ENCODE measurements at regions not wholly inside any gene's neighbourhood (a gene's known extent, or its start where the extent isn't known, plus 50 kb on each side); places are given as distances from the start of the nearest gene placed in this dataset.

DNA sequence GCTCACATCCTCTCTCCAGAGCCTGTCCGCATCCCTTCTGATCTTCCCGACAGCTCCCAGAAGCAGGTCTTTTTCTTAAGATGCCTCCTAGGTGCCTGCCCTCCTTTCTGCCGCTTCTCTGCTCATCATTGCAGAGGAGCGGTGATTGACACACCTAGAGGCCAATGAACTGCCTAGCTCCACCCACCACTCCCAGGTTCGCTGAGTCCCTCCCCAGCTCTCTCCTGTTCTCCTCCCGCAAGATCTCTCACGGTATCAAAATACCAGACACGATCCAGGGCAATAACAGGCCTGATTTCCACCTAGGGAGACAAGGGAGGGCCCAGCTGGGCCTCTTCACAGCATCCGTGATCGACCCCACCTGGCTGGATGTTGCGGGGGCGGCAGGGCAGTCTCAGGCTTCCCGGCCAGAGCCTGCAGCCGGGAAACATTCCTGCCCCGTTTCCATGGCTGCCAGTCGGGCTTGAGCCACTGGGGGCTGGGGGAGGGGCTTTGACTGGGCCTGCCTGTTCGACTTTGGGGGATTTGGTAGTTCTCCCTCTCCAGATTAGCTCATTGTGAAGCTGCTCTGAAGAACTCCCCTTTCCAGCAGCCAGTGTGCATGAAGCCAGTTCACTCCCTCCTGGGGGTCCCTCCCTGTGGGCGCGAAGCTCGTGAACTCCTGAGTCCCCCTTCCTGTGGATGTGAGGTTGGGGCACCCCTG, 373.5 kb downstream of the RPS24 start:
- peak in 1 of 2 donors; percentile 17 for DNase-seq (ENCODE audit: low spot score in 2 of 2)
- Mint-ChIP-seq H3K27ac (ENCODE audit: low read depth) (no peak overlapping the region), H3K9me3 (no peaks in the 10 kb centered on the region), H3K4me1 (peaks cover 6% of the 10 kb centered on the region), H3K27me3 (peaks cover 43% of the 10 kb centered on the region), H3K4me3 (peak overlapping the region; percentile 24), H3K36me3 (ENCODE audit: insufficient read depth) (no peaks in the 10 kb centered on the region)
- ATAC-seq (replicated peaks; ENCODE audit: extremely low read depth, poor library complexity, severe bottlenecking) = no peak

DNA sequence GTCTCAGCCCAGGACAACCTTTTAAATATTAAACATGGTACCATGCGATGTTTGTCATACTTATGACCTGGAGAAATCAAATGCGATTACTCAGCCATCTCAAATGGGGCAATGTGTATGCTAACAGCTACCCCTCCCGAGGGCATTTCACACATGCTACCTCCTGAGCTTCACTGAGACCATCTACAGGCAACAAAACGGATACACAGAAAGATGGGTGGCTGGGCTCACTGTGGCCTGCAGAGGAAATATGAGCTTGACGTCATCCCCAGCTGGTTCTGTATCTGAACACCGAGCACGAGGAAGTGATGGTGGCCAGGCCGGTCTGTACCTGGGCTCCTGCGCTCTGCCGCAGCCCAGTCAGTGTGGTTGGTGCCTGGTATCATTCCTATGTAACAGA, 374.3 kb downstream of the RPS24 start:
- ATAC-seq (replicated peaks; ENCODE audit: extremely low read depth, poor library complexity, severe bottlenecking) (no peak), DNase-seq (ENCODE audit: low spot score in 2 of 2) (no peak)
- Mint-ChIP-seq H3K27me3 (peaks cover 43% of the 10 kb centered on the region), H3K9me3 (no peaks in the 10 kb centered on the region), H3K27ac (ENCODE audit: low read depth) (no peak overlapping the region), H3K4me1 (peaks cover 6% of the 10 kb centered on the region), H3K36me3 (ENCODE audit: insufficient read depth) (no peaks in the 10 kb centered on the region), H3K4me3 (no peak overlapping the region)

DNA sequence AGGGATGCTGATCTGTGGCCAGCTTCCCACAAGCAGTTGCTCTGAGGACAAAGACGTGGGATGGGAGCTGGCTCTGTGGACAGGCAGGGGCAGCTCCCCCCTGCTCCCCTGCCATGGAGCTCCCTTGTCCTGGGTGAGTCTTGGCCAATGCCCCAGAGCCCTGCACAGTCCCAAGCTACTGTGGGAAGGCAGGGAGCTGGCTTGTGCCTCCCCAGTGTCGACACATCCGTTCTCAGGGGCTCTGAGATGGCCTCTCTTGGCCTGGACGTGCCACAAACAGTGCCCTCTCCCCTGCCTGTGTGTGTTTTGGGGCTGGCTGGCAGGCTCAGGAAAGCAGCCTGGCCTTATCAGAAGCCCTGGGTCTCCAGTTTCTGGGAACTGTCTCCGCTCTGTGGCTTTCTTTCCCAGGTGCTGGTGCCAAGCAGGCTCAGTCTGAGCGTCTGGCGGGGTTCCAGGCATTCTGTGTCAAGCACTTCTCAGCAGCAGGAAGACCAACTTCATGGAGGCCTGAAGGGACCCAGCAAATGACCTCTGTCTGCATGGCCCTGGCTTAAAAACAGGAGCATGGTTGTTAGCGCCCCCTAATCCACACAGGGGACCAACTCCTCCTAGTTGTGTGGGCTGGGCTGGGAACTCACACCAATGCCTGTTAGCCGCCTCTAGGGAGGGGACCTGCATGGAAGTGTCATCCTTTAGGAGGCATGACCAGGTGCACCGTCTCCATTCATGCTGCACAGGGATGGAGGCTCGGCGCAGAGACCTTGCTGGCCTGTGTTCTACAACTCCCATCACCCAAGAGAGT, 375.2 kb downstream of the RPS24 start:
- Mint-ChIP-seq H3K9me3 (no peaks in the 10 kb centered on the region), H3K36me3 (ENCODE audit: insufficient read depth) (no peaks in the 10 kb centered on the region), H3K4me1 (peaks cover 6% of the 10 kb centered on the region), H3K4me3 (no peak overlapping the region), H3K27ac (ENCODE audit: low read depth) (no peak overlapping the region), H3K27me3 (peaks cover 43% of the 10 kb centered on the region)
- no peak for DNase-seq (ENCODE audit: low spot score in 2 of 2)
- ATAC-seq (replicated peaks; ENCODE audit: extremely low read depth, poor library complexity, severe bottlenecking) = no peak

DNA sequence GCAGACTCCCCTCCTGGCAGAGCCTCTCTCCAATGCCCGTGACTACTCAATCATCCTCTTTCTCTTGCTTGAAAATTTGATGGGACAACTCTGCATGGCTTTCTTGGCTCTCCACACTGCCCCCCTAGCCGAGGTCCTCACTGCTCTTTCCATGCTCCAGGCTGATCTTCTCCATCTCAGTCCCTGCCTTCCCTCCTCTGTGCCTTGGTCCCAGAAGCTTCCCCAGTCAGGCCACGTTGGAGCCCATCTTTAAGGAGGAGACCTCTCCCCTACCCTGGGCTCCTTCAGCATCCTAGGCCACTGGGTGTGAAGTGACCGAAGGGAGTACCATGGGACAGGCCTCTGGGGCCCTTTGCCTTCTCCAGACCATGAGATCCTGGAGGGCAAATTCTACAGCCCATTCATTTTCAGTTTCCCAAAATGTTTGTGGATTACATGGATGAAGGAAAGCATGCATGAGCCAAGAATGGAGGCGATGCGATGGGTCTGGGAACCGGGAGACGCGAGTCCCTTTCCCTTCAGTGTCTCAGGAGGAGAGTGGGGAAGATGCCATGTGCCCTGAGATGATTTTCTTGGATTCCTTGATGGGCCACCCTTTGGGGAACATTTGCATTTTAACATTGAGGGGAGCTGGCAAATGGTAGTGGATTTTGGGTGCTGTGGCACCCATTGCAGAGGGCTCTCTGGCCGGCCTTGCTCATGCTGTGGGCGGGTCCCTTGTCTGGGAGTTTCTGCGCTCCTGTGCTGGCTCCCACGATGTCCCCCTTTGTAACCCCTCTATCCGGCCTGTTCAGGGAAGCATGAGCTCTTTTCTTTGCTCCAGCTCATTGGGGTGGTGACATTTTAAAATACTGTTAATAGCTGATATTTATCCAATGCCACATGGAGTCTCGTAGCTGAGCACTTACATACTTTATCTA, 376.6 kb downstream of the RPS24 start:
- DNase-seq (ENCODE audit: low spot score in 2 of 2) (no peak), ATAC-seq (replicated peaks; ENCODE audit: extremely low read depth, poor library complexity, severe bottlenecking) (no peak)
- H3K4me3 Mint-ChIP-seq = no peak overlapping the region
- no peaks in the 10 kb centered on the region for H3K9me3 Mint-ChIP-seq
- peaks cover 6% of the 10 kb centered on the region for H3K4me1 Mint-ChIP-seq
- H3K27me3 Mint-ChIP-seq = peaks cover 33% of the 10 kb centered on the region
- H3K36me3 Mint-ChIP-seq (ENCODE audit: insufficient read depth) = no peaks in the 10 kb centered on the region
- H3K27ac Mint-ChIP-seq (ENCODE audit: low read depth) = no peak overlapping the region

DNA sequence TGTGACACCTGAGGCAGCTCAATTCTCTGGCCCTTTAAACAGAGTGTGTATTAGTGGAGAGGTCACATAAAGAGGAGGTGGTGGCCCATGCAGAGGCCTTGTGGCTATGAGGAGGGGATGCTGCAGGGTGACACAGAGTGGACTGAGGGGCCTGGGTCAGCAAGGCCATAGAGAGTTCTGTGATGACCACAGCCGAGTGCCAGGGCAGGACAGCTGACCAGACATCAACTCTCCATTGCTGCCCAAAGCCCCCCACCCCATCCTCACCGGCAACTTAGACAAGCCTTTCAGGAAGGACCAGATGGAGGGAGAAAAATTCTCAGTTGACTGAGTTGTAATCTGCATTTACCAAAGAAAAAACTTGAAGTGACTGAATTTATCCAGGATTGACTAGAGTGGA, 378.1 kb downstream of the RPS24 start:
- H3K36me3 Mint-ChIP-seq (ENCODE audit: insufficient read depth) = no peaks in the 10 kb centered on the region
- H3K27ac Mint-ChIP-seq (ENCODE audit: low read depth) = no peak overlapping the region
- H3K4me3 Mint-ChIP-seq = no peak overlapping the region
- peaks cover 19% of the 10 kb centered on the region for H3K27me3 Mint-ChIP-seq
- no peaks in the 10 kb centered on the region for H3K9me3 Mint-ChIP-seq
- peaks cover 4% of the 10 kb centered on the region for H3K4me1 Mint-ChIP-seq
- no peak for DNase-seq (ENCODE audit: low spot score in 2 of 2)
- no peak for ATAC-seq (replicated peaks; ENCODE audit: extremely low read depth, poor library complexity, severe bottlenecking)

DNA sequence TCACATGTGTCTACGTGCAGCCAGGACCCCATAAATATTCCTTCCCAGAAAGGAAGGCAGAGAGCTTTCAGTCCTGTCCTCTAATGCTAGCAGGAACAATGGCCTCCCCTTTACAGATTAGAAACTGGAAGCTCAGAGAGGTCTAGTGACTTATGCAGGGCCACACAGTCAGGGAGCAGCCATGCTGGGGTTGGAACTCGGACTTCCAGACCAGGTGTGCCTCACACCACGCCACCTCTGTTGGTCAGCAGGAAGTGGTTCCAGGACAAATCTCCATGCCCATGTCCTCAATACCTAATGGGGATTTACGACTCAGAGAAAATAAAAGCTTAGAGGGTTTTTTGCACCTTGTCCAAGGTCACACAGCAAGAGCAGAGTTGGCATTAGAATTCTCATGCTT, 378.9 kb downstream of the RPS24 start:
- H3K27ac Mint-ChIP-seq (ENCODE audit: low read depth) = no peak overlapping the region

DNA sequence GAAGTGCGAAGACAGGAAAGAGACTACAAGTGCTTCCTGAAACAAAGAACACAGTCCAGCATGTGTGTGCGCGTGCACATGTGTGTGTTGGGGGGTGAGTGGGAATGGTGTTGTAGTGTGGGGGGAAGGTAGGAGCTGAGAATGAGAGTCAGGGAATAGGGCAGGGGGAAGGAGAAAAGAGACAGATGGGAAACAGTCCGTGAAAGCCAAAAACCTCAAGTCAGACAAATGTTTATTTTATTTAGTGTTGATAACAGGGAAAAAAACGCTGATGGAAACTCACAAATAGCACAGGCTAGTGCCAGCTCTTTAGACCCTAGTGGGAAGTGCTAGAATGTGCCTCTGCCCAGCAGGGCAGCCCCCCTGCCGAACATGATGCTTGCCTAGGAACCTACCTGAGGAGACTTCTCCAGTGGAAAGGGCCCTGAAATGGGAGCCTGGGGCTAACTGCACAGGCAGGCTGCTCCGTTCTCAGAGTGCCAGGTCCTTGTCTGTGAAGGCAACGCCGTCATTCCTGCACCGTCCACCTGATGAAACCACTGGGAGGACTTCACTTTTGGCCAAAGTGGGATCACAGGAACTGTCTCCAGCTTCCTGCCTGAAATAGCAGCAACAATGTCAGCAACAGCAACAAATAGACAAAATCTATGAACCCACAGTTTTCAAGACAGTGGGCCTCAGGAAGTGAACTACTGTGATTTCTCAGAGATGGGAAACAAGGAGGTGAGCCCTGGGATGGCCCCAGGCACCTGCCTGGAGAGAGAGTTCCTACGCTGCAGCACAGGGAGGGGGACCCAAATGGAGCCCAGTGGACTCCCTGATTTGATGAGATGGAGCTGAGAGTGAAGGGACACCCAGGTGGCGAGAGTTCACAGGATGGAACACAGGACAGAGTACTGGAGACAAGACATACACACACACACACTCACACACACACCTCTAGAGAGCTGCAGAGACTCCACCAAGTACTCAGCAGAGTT, 379.7 kb downstream of the RPS24 start:
- peaks cover 12% of the 10 kb centered on the region for H3K27me3 Mint-ChIP-seq
- no peaks in the 10 kb centered on the region for H3K4me1 Mint-ChIP-seq
- H3K27ac Mint-ChIP-seq (ENCODE audit: low read depth) = no peak overlapping the region
- no peak for DNase-seq (ENCODE audit: low spot score in 2 of 2)
- H3K9me3 Mint-ChIP-seq = no peaks in the 10 kb centered on the region
- peaks cover 4% of the 10 kb centered on the region for H3K36me3 Mint-ChIP-seq (ENCODE audit: insufficient read depth)
- no peak overlapping the region for H3K4me3 Mint-ChIP-seq
- no peak for ATAC-seq (replicated peaks; ENCODE audit: extremely low read depth, poor library complexity, severe bottlenecking)

More for the DNA sequence above, 378.9 kb downstream of the RPS24 start:
- Mint-ChIP-seq H3K9me3 (no peaks in the 10 kb centered on the region), H3K4me3 (no peak overlapping the region), H3K27me3 (peaks cover 12% of the 10 kb centered on the region), H3K4me1 (no peaks in the 10 kb centered on the region), H3K36me3 (ENCODE audit: insufficient read depth) (peaks cover 2% of the 10 kb centered on the region)
- no peak for ATAC-seq (replicated peaks; ENCODE audit: extremely low read depth, poor library complexity, severe bottlenecking)
- DNase-seq (ENCODE audit: low spot score in 2 of 2) = no peak

DNA sequence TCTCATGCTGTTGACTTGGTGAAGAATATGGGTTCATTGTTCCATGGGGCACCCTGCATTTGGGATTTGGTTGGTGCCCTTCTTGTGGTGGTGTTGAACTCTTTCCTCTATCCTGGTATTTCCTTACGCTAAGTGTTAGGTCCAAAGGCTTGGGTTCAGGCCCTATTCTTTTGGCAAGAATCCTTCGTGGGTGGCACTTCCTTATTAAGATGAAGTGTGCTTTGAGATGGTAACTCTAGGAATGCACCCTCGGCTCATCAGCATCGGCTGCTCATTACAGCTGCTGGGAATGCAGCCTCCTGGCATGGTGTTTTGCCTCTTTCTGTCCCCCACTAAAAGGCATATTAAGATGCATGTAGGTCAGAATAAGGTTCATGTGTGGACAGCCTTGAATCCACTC, 380.7 kb downstream of the RPS24 start:
- Mint-ChIP-seq H3K4me1 (no peaks in the 10 kb centered on the region), H3K36me3 (ENCODE audit: insufficient read depth) (peaks cover 4% of the 10 kb centered on the region), H3K4me3 (no peak overlapping the region), H3K27ac (ENCODE audit: low read depth) (no peak overlapping the region), H3K9me3 (no peaks in the 10 kb centered on the region), H3K27me3 (peaks cover 13% of the 10 kb centered on the region)
- DNase-seq (ENCODE audit: low spot score in 2 of 2) = no peak
- no peak for ATAC-seq (replicated peaks; ENCODE audit: extremely low read depth, poor library complexity, severe bottlenecking)

DNA sequence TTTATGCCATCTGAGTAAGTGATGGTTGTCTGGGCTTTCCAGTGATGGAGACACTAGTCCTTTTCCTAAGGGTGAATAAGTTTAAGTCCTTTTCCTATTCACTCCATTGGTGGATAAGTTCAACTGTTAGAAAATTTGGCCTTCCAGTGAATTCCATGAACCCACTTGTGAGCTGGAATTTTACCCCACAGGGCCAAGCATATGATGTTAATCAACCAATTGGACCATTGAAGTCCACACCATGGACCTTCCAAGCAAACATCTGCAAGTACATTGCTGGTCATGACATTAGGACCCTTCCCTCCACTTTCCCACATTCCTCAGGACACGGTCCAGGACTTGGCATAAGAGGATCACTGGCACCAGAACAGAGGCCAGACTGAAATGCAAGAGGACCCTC, 381.4 kb downstream of the RPS24 start:
- no peak for ATAC-seq (replicated peaks; ENCODE audit: extremely low read depth, poor library complexity, severe bottlenecking)

DNA sequence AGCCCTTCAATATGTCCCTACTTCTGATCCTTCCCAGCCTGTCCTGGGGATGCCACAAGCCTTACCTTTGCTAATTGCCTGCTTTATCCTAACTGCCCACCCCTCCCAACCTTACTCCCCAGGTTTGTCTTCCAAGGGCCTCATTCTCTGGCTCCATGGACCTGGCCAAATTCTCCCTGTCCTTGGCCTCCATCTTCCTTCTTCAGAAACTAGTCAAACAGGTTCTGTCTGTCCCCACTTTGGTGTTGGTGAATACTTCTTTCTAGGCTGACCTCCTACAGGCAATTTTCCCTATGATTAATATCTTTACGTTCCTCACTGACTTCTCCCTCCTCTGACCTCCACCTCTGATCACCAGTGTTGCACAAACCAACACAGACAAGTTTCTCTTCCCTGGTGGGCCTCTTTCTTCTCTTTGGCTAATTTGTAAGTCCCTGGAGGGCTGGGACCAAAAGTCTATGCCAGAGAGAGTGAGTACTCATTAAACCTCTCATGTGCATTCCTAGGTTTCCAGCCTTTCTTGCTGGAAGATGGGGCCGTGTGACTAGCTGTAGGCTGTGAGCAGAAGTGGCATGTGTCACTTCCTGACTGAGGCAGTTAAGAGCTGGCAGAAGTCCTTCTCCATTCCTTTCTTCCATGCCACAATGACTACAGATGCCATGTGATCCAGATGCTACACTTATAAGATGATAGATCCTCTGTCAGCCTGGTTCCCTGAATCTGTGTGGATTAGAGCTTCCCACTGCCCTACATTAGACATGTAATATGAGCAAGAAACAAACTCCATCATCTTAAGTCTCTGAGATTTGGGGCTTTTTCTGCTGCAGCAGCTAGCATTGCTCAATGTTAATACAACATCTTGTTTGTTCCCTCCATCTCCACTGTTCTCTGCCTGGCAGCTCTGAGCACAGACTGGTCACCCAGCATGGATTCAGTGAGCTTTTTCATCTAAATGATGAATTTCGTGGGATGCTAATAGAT, 382.7 kb downstream of the RPS24 start:
- Mint-ChIP-seq H3K4me3 (no peak overlapping the region), H3K27me3 (peaks cover 21% of the 10 kb centered on the region), H3K9me3 (no peaks in the 10 kb centered on the region), H3K27ac (ENCODE audit: low read depth) (no peak overlapping the region), H3K4me1 (no peaks in the 10 kb centered on the region), H3K36me3 (ENCODE audit: insufficient read depth) (peaks cover 4% of the 10 kb centered on the region)
- no peak for ATAC-seq (replicated peaks; ENCODE audit: extremely low read depth, poor library complexity, severe bottlenecking)
- no peak for DNase-seq (ENCODE audit: low spot score in 2 of 2)

More for the DNA sequence above, 381.4 kb downstream of the RPS24 start:
- H3K36me3 Mint-ChIP-seq (ENCODE audit: insufficient read depth) = peaks cover 4% of the 10 kb centered on the region
- peaks cover 13% of the 10 kb centered on the region for H3K27me3 Mint-ChIP-seq
- H3K27ac Mint-ChIP-seq (ENCODE audit: low read depth) = no peak overlapping the region
- H3K9me3 Mint-ChIP-seq = no peaks in the 10 kb centered on the region
- no peaks in the 10 kb centered on the region for H3K4me1 Mint-ChIP-seq
- no peak overlapping the region for H3K4me3 Mint-ChIP-seq
- DNase-seq (ENCODE audit: low spot score in 2 of 2) = no peak

Data from central memory CD8-positive, alpha-beta T cell (primary cell).